Neuronal stem cell (in vitro differentiated cells): ENCODE measurements at regions not wholly inside any gene's neighbourhood (a gene's known extent, or its start where the extent isn't known, plus 50 kb on each side); places are given as distances from the start of the nearest gene placed in this dataset.

Experiments
- DNase-seq: peaks from one replicate; pipeline ENCODE4 v3.0.0-alpha.2; 2013; ENCODE audit warnings: low spot score
- H2AFZ ChIP-seq: one replicate; pipeline ENCODE4 v1.6.1; 2013; ENCODE audit warnings: mild to moderate bottlenecking, low read length, inconsistent platforms
- H2AK5ac ChIP-seq: 2 replicates; pipeline ENCODE4 v1.6.1; 2013; ENCODE audit warnings: low read depth, mild to moderate bottlenecking, inconsistent platforms, low read length, moderate library complexity, mixed read lengths
- H2BK120ac ChIP-seq: 2 replicates; pipeline ENCODE4 v1.6.1; 2013; ENCODE audit warnings: low read depth, mild to moderate bottlenecking, inconsistent platforms, low read length, moderate library complexity, mixed read lengths
- H2BK12ac ChIP-seq: one replicate; pipeline ENCODE4 v1.6.1; 2013; ENCODE audit warnings: low read length, inconsistent platforms
- H2BK15ac ChIP-seq: 2 replicates; pipeline ENCODE4 v1.6.1; 2013; ENCODE audit warnings: mild to moderate bottlenecking, low read length, inconsistent platforms, mixed read lengths
- H2BK5ac ChIP-seq: one replicate; pipeline ENCODE4 v1.6.1; 2013; ENCODE audit warnings: inconsistent platforms, mild to moderate bottlenecking, low read length, moderate library complexity
- H3K14ac ChIP-seq: one replicate; pipeline ENCODE4 v1.6.1; 2013; ENCODE audit warnings: low read length, inconsistent platforms
- H3K18ac ChIP-seq: 2 replicates; pipeline ENCODE4 v1.6.1; 2013; ENCODE audit warnings: low read length, inconsistent platforms
- H3K23ac ChIP-seq: 2 replicates; pipeline ENCODE4 v1.6.1; 2013; ENCODE audit warnings: low read depth, mild to moderate bottlenecking, mixed read lengths, low read length, inconsistent platforms; ENCODE audit not compliant: poor library complexity
- H3K27ac ChIP-seq: replicated peaks from 3 replicates; pipeline ENCODE4 v1.5.1; 2013; ENCODE audit warnings: low read length, inconsistent platforms
- H3K27me3 ChIP-seq, 3 experiments: 2 replicates each; pipeline ENCODE4 v1.6.1; 2013; ENCODE audit warnings: low read length in 3 of 3, mild to moderate bottlenecking in 2 of 3, inconsistent platforms in 1 of 3, low read depth in 1 of 3, mixed read lengths in 1 of 3, moderate library complexity in 1 of 3; ENCODE audit not compliant: control insufficient read depth in 3 of 3, insufficient read depth in 3 of 3
- H3K36me3 ChIP-seq, 2 donors: replicated peaks in 1 of 2; 2 replicates each; pipeline ENCODE4 v1.6.1; 2013; ENCODE audit warnings: low read length in 2 of 2; ENCODE audit not compliant: control insufficient read depth in 2 of 2, insufficient read depth in 2 of 2
- H3K4ac ChIP-seq: 2 replicates; pipeline ENCODE4 v1.6.1; 2013; ENCODE audit warnings: inconsistent platforms, mild to moderate bottlenecking, low read length, moderate library complexity
- H3K4me1 ChIP-seq, 2 donors: 1 replicate in 1 of 2; 2 replicates in 1 of 2; pipeline ENCODE4 v1.6.1; 2013; ENCODE audit warnings: low read length in 2 of 2, low read depth in 1 of 2; ENCODE audit not compliant: control insufficient read depth in 2 of 2, insufficient read depth in 1 of 2
- H3K4me2 ChIP-seq: one replicate; pipeline ENCODE4 v1.6.1; 2013; ENCODE audit warnings: mild to moderate bottlenecking, low read length, inconsistent platforms; ENCODE audit not compliant: insufficient read depth, poor library complexity, severe bottlenecking
- H3K4me3 ChIP-seq, 2 donors: 2 replicates each; pipeline ENCODE4 v1.5.1; 2013; ENCODE audit warnings: low read length in 2 of 2, mild to moderate bottlenecking in 2 of 2, inconsistent platforms in 1 of 2, moderate library complexity in 1 of 2
- H3K79me1 ChIP-seq: one replicate; pipeline ENCODE4 v1.6.1; 2013; ENCODE audit warnings: low read depth, mild to moderate bottlenecking, inconsistent platforms, low read length, moderate library complexity
- H3K9ac ChIP-seq: one replicate; pipeline ENCODE4 v1.6.1; 2013; ENCODE audit warnings: mild to moderate bottlenecking, low read depth, low read length, inconsistent platforms; ENCODE audit not compliant: poor library complexity
- H3K9me3 ChIP-seq, 2 donors: replicated peaks in 1 of 2; 2 replicates each; pipeline versions ENCODE3 to v1.6.1; 2013; ENCODE audit warnings: low read length in 2 of 2, mild to moderate bottlenecking in 2 of 2, inconsistent platforms in 1 of 2, low read depth in 1 of 2, mixed read lengths in 1 of 2, moderate library complexity in 1 of 2; ENCODE audit not compliant: control insufficient read depth in 2 of 2, insufficient read depth in 1 of 2
- H4K8ac ChIP-seq: one replicate; pipeline ENCODE4 v1.6.1; 2013; ENCODE audit warnings: low read depth, mild to moderate bottlenecking, inconsistent platforms, low read length, moderate library complexity
- H4K91ac ChIP-seq: one replicate; pipeline ENCODE4 v1.6.1; 2013; ENCODE audit warnings: low read length, low read depth, mild to moderate bottlenecking, inconsistent platforms; ENCODE audit not compliant: poor library complexity
- WGBS, 2 donors: extraction: QIAGEN DNeasy Blood & Tissue Kit; methylation state at CpG; one replicate each; pipeline ENCODE4 v1.1.7; 2013; ENCODE audit warnings: missing lambda C conversion rate in 2 of 2, mixed read lengths in 1 of 2; ENCODE audit not compliant: insufficient read length in 2 of 2, insufficient replicate concordance in 1 of 2; ENCODE audit errors: extremely low coverage in 2 of 2; 5-methylcytosine and 5-hydroxymethylcytosine counted together

GRCh38 chr13:89610331-89610730 is 1737.2 kb upstream of the MIR17HG start:
- Histone ChIP-seq H2AFZ (peak overlapping the region; percentile 73), H2BK15ac (no peak overlapping the region), H2BK12ac (no peak overlapping the region), H3K27me3 (no peaks in the 10 kb centered on the region), H3K79me1 (no peaks in the 10 kb centered on the region), H3K4me1 (no peaks in the 10 kb centered on the region), H2BK120ac (no peak overlapping the region), H3K9ac (no peak overlapping the region), H4K91ac (no peak overlapping the region), H3K27ac (no peak overlapping the region), H3K23ac (no peak overlapping the region), H3K36me3 (no peaks in the 10 kb centered on the region), H2AK5ac (no peak overlapping the region), H2BK5ac (no peak overlapping the region), H3K9me3 (peaks cover 2 to 13% of the 10 kb centered on the region in 2 donors), H3K18ac (no peak overlapping the region), H4K8ac (no peak overlapping the region), H3K4me3 (no peak overlapping the region), H3K14ac (no peak overlapping the region), H3K4me2 (no peak overlapping the region), H3K4ac (no peak overlapping the region)
- WGBS, 2 donors = no CpG with 5 or more reads among the region's 2 CpGs
- no peak for DNase-seq

- H2AFZ ChIP-seq = peak overlapping the region; percentile 73
- no CpG with 5 or more reads among the region's 1 CpG for WGBS, 2 donors
- no peak overlapping the region for H3K14ac ChIP-seq
- H3K4me2 ChIP-seq = no peak overlapping the region
- no peak overlapping the region for H3K27ac ChIP-seq
- H2BK12ac ChIP-seq = no peak overlapping the region
- H3K9me3 ChIP-seq = peaks cover 2 to 10% of the 10 kb centered on the region in 2 donors
- no peak overlapping the region for H4K91ac ChIP-seq
- H3K36me3 ChIP-seq = no peaks in the 10 kb centered on the region
- H3K9ac ChIP-seq = no peak overlapping the region
- no peak overlapping the region for H3K23ac ChIP-seq
- H2BK15ac ChIP-seq = no peak overlapping the region
- H3K79me1 ChIP-seq = no peaks in the 10 kb centered on the region
- no peak overlapping the region for H4K8ac ChIP-seq
- no peak for DNase-seq
- no peak overlapping the region for H3K4me3 ChIP-seq
- no peaks in the 10 kb centered on the region for H3K4me1 ChIP-seq
- H2BK5ac ChIP-seq = no peak overlapping the region
- H3K18ac ChIP-seq = no peak overlapping the region
- H3K27me3 ChIP-seq = no peaks in the 10 kb centered on the region
- H2AK5ac ChIP-seq = no peak overlapping the region
- no peak overlapping the region for H3K4ac ChIP-seq
- H2BK120ac ChIP-seq = no peak overlapping the region
Observed at GRCh38 chr13:89610881-89611280, 1736.6 kb upstream of the MIR17HG start.

- Histone ChIP-seq H3K79me1 (no peaks in the 10 kb centered on the region), H4K91ac (no peak overlapping the region), H2BK15ac (no peak overlapping the region), H2BK12ac (no peak overlapping the region), H3K23ac (no peak overlapping the region), H2AK5ac (no peak overlapping the region), H3K4me1 (no peaks in the 10 kb centered on the region), H3K27ac (no peak overlapping the region), H3K4ac (no peak overlapping the region), H3K4me2 (no peak overlapping the region), H2AFZ (no peak overlapping the region), H4K8ac (no peak overlapping the region), H3K4me3 (no peak overlapping the region), H3K14ac (no peak overlapping the region), H3K9me3 (no peaks in the 10 kb centered on the region), H2BK120ac (no peak overlapping the region), H3K9ac (no peak overlapping the region), H2BK5ac (no peak overlapping the region), H3K27me3 (no peaks in the 10 kb centered on the region), H3K18ac (no peak overlapping the region), H3K36me3 (no peaks in the 10 kb centered on the region)
- no CpG with 5 or more reads among the region's 2 CpGs for WGBS, 2 donors
- no peak for DNase-seq
Observed at GRCh38 chr13:89627996-89628395, 1719.5 kb upstream of the MIR17HG start.

- no peaks in the 10 kb centered on the region for H3K4me1 ChIP-seq
- H4K8ac ChIP-seq = no peak overlapping the region
- peak overlapping the region; percentile 51 for H2AFZ ChIP-seq
- no peak overlapping the region for H2BK120ac ChIP-seq
- H3K4me3 ChIP-seq = no peak overlapping the region
- no peak overlapping the region for H2BK12ac ChIP-seq
- H3K14ac ChIP-seq = no peak overlapping the region
- H3K36me3 ChIP-seq = no peaks in the 10 kb centered on the region
- H2AK5ac ChIP-seq = no peak overlapping the region
- no peak overlapping the region for H2BK15ac ChIP-seq
- H2BK5ac ChIP-seq = no peak overlapping the region
- no peak overlapping the region for H3K23ac ChIP-seq
- H3K18ac ChIP-seq = no peak overlapping the region
- no peak overlapping the region for H3K4me2 ChIP-seq
- DNase-seq = no peak
- H3K9ac ChIP-seq = no peak overlapping the region
- H3K27ac ChIP-seq = no peak overlapping the region
- H3K9me3 ChIP-seq = no peaks in the 10 kb centered on the region
- H3K4ac ChIP-seq = no peak overlapping the region
- WGBS, 2 donors = no CpG with 5 or more reads among the region's 5 CpGs
- no peaks in the 10 kb centered on the region for H3K79me1 ChIP-seq
- H4K91ac ChIP-seq = no peak overlapping the region
- no peaks in the 10 kb centered on the region for H3K27me3 ChIP-seq
Observed at GRCh38 chr13:89628567-89628966, 1718.9 kb upstream of the MIR17HG start.
